Sigmoid colon (tissue), 4 donors: ENCODE measurements at regions not wholly inside any gene's neighbourhood (a gene's known extent, or its start where the extent isn't known, plus 50 kb on each side); places are given as distances from the start of the nearest gene placed in this dataset.

Source experiments
- EP300 ChIP-seq, 4 donors: sonication (generic); formaldehyde crosslinking; IDR thresholded peaks; one replicate each; pipeline ENCODE4 v1.6.1; 2017; ENCODE audit warnings: antibody characterized with exemption in 4 of 4
- POLR2A ChIP-seq, 2 donors: fragments of 450-650 bp; IDR thresholded peaks; one replicate each; pipeline ENCODE4 v1.6.1; 2016; ENCODE audit warnings: antibody characterized with exemption in 2 of 2, mild to moderate bottlenecking in 2 of 2, moderate library complexity in 2 of 2
- TF ChIP-seq, protein P1 (sequence below), 4 experiments: fragments of 450-650 bp in 3 of 4; fragments of 200-600 bp in 1 of 4; IDR thresholded peaks; one replicate each; pipeline ENCODE4 v1.5.1; 2016 to 2019; ENCODE audit warnings: antibody characterized with exemption in 4 of 4, mild to moderate bottlenecking in 3 of 4, moderate library complexity in 2 of 4

DNA sequence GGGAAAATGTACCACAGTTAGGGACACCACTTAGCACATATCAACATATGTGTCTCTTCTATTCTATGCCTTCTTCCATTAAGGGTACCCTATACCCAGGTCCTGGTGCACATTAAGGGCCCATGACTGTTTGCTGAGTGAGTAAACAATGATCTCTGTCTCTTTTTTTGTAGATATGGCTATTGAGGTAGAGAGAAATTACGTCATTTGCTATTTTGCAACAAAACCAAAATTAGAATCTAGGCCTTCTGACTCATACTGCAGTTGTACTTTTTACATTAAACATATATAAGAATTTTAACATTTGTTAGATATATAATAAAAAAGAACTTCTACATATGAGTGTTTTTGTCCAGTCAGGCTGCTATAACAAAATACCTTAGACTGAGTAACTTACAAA is 683.2 kb upstream of the LRRN3 start:
- TF ChIP-seq, protein P1, sequence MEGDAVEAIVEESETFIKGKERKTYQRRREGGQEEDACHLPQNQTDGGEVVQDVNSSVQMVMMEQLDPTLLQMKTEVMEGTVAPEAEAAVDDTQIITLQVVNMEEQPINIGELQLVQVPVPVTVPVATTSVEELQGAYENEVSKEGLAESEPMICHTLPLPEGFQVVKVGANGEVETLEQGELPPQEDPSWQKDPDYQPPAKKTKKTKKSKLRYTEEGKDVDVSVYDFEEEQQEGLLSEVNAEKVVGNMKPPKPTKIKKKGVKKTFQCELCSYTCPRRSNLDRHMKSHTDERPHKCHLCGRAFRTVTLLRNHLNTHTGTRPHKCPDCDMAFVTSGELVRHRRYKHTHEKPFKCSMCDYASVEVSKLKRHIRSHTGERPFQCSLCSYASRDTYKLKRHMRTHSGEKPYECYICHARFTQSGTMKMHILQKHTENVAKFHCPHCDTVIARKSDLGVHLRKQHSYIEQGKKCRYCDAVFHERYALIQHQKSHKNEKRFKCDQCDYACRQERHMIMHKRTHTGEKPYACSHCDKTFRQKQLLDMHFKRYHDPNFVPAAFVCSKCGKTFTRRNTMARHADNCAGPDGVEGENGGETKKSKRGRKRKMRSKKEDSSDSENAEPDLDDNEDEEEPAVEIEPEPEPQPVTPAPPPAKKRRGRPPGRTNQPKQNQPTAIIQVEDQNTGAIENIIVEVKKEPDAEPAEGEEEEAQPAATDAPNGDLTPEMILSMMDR (IDR thresholded peaks at IDR 0.05), result no peak
- TF ChIP-seq EP300 (IDR thresholded peaks at IDR 0.05) (no peak), POLR2A (IDR thresholded peaks at IDR 0.05) (no peak)
